SKM-1 (cell line): ENCODE measurements at regions not wholly inside any gene's neighbourhood (a gene's known extent, or its start where the extent isn't known, plus 50 kb on each side); places are given as distances from the start of the nearest gene placed in this dataset.

Source experiments
- DNase-seq: peaks from one replicate; lab custom pipeline; 2025; ENCODE audit not compliant: unreplicated experiment; lab: John Stamatoyannopoulos, UW

GRCh38 chr6:139611327-139612134 is 237.1 kb upstream of the CITED2 start:
- DNase-seq: no peak

GRCh38 chr6:139608466-139609261 is 234.2 kb upstream of the CITED2 start:
- no peak for DNase-seq

DNA sequence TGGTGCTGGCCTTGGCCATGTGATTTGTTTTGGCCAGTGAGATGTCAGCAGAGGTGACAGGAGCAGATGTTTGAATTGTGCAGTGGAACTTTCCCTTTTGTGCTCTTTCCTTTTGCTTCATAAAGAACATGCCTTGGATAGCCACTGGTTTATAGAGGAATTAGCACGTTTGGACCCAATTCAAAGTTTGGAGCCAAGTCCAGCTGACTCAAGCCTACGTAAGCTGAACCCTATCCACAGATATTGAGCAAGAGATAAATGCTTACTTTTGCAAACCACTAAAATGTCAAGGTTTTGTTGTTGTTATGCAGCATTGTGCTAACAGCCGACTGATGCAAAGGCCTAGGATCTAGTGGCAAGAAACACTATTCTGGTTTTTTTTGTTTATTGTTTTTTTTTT is 230.9 kb upstream of the CITED2 start:
- DNase-seq: no peak

GRCh38 chr6:139603581-139603980 is 229.1 kb upstream of the CITED2 start:
- no peak for DNase-seq

DNA sequence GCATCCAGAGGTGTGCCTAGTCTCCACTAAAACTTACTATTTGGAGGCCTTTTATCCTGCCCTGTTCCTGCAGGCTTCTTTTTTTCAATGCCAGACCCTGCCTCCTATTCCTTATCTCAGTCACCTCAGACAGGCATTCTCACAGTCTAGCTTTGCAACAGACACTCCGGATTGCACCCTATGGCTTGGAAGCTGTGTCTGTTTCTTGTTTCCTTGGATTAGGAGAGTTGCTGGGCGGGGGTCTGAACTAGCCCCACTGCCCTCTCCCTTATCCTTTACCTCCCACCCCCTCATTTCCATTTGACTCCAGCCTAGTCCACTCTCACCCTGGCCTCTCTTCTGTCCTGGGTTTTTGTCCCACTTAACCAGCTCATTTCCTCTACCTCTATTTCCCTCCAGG is 228.1 kb upstream of the CITED2 start:
- no peak for DNase-seq

- DNase-seq: no peak
These were observed 226.5 kb upstream of the CITED2 start for GRCh38 chr6:139600919-139601475.

GRCh38 chr6:139600343-139600742 is 225.9 kb upstream of the CITED2 start:
- DNase-seq: no peak

- no peak for DNase-seq
These were observed 223.6 kb upstream of the CITED2 start for GRCh38 chr6:139597771-139598755.

GRCh38 chr6:139597087-139597763 is 222.8 kb upstream of the CITED2 start:
- no peak for DNase-seq

GRCh38 chr6:139595183-139595582 is 220.7 kb upstream of the CITED2 start:
- no peak for DNase-seq

DNA sequence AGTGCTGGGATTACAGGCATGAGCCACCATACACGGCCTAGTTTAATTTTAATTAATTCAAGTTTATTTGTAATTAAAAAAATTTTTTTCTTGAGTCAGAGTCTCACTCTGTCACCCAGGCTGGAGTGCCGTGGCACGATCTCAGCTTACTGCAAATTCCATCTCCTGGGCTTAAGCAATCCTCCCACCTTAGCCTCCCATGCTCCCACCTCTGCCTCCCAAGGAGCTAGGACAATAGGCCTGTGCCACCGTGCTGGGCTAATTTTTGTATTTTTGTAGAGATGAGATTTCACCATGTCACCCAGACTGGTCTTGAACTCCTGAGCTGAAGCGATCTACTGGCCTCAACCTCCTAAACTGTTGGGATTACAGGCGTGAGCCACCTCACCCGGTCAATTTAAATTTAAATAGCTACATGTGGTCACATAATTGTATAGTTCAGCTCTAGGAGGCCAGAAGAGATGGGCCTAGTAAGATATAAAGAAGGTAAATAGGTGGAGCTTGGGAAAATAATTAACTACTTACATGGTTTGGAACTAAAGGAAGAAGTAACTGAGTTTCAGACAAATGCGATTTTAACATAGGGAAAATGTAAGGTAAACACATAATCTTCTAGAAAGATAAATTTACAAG is 220.0 kb upstream of the CITED2 start:
- DNase-seq: no peak

- DNase-seq: no peak
These were observed 218.6 kb upstream of the CITED2 start for GRCh38 chr6:139593081-139593480.

DNA sequence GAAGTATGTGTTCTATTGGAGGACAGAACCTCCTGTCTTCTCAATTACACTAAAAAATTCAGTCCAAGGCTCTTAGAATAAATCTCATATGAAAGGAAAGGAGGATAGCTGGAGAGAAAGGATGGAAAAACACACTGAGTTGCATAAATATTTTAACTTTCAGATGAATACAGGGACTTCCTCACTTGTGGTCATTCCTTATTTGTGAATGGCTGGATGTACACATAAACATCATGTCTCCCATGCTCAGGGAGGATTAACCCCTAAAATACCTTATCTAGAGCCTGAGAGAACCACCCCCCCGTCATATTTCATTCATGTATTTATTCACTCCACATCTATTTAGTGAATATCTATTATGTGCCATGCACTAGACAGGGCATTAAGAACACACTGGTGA is 217.6 kb upstream of the CITED2 start:
- no peak for DNase-seq

DNA sequence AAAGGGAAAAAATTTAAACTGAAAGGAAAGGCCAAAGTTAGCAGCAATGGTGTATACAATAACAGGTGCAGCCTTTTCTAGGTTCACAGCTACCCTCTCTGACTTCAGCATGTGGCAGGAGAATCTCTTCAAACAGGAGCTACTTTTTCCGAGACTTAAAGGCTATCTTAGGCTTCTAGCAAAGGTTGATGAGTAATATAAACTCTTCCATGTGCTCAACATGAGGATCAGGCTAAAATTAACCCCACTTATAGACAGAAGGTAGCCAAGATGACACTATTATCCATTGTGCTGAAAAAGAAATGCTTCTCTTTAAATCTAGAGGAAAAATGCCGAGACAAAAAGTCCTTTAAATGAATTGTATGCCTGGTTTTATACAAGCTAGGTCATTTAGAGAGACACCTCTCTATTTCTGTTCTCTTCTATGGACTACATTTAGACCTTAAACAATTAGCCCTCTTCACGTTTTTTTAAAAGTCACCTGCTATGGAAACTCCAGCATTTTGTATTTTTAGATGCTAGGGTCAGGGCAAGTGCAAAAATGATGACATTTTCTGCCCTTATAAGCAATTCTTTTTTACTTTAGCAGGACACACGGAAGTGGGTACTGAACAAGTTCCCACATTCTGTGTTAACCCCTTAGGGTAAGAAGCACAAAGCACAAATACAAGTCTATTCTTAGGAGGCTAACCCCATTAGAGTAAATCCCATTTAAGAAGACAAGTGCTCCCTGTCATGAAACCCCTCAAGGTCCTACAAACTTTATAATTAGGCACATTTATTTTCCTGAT is 216.8 kb upstream of the CITED2 start:
- no peak for DNase-seq

- DNase-seq: no peak
These were observed 215.8 kb upstream of the CITED2 start for GRCh38 chr6:139590206-139590605.

DNA sequence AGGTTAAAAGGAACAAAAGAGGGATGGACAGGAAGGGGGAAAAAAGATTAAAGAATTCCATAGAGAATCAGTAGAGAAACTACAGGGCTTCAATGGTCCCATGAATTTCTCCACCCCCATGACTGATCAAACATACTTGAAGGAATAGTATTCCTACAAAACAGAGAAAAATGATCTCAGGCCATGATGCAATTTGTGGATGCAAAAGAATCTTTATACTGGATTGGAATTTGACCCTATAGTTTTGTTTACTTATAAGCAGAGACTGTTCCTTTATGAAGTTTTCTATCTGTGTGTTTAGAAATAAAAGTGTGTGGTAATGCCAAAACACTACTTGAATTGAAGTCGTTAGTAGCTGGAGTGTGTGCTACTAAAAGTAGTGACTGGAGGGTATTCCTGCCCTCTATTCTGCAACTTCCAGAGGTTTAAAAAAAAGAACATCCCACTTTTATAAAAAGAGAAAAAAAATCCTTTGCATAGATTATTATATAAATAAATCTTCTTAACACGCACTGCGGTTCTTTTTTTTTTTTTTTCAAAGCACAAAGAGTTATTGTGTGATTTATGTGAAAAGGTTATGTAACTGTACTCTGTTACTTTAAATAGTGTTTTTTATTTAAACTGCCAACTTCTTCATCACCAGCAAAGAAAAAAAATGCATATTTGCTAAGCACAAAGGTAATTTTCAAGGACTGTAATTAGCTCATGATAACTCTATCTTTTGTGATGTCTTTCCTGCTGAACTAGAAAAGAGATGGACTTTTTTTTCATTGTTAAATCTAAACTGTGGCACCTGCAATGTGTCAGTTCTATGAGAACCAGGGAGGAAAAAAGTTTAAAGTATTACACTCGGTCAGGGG is 214.5 kb upstream of the CITED2 start:
- no peak for DNase-seq

DNA sequence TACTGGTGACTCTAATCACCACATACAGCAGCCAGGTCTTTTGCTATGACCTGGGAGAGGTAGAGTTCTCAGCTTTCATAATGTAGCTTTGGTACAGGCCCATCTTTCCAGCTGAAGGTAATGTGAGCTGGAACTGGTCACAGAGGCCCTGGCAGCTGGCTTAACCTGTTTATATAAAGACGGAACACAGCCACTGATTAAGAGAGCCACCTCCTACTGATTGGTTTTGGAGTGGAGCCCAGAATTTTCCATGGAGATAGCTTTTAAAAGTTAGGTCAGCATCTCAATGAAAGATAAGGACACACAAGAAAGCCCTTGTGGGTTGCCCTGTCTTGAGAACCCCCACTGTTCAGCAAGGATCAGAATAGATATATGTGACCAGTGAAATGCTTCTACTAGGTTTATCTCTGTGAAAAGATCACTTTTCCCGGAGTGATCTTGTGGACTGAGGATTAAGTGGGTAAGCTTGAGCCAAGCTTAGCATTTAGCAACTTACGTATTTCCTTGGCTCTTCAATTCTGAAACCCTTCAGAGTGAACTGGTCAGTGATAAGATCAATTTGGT is 213.7 kb upstream of the CITED2 start:
- DNase-seq: no peak

- no peak for DNase-seq
These were observed 213.0 kb upstream of the CITED2 start for GRCh38 chr6:139587469-139587868.
